GM12892 (cell line): ENCODE measurements at regions not wholly inside any gene's neighbourhood (a gene's known extent, or its start where the extent isn't known, plus 50 kb on each side); places are given as distances from the start of the nearest gene placed in this dataset.

ENCODE experiments used
- POLR2A ChIP-seq: IDR thresholded peaks from 2 replicates; pipeline ENCODE4 v1.6.1; 2011; ENCODE audit warnings: low read depth, low read length, control low read depth
- POLR2AphosphoS5 ChIP-seq: IDR thresholded peaks from 2 replicates; pipeline ENCODE4 v1.6.1; 2011; ENCODE audit warnings: low read depth, low read length, control low read depth

- TF ChIP-seq POLR2AphosphoS5 (no peak), POLR2A (no peak)
These were observed 62.9 kb upstream of the NAV2 start for GRCh38 chr11:19649751-19650150.
